B cell (primary cell): ENCODE measurements at regions not wholly inside any gene's neighbourhood (a gene's known extent, or its start where the extent isn't known, plus 50 kb on each side); places are given as distances from the start of the nearest gene placed in this dataset.

ENCODE experiments used
- EZH2 ChIP-seq: IDR thresholded peaks from 2 replicates; pipeline ENCODE4 v1.6.1; 2012; ENCODE audit warnings: borderline replicate concordance, low read depth, mild to moderate bottlenecking, moderate library complexity, low read length; ENCODE audit not compliant: insufficient read depth, poor library complexity, severe bottlenecking
- TF ChIP-seq, protein P1 (sequence below): fragments of 200-600 bp; IDR thresholded peaks from one replicate; pipeline ENCODE4 v1.8.0; 2022; ENCODE audit warnings: antibody characterized with exemption, mild to moderate bottlenecking

DNA sequence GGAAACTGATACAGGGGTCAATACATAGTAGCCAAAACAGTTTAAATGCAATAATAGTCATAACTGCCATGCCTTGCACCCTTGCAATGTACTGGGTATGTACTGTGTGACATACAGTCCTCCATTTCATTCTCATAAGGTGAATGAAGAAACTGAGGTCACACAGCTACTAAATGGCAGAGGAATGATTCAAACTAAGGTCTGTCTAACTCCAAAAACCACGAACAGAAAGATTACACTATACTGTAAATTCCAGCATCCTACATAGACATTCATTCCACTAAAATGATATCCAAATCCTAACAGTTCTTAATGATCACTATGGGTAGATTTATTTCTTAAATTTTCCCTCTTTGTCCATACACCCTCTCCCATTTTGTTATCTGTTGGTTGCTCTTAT is 238.1 kb upstream of the SERP2 start:
- TF ChIP-seq, protein P1, sequence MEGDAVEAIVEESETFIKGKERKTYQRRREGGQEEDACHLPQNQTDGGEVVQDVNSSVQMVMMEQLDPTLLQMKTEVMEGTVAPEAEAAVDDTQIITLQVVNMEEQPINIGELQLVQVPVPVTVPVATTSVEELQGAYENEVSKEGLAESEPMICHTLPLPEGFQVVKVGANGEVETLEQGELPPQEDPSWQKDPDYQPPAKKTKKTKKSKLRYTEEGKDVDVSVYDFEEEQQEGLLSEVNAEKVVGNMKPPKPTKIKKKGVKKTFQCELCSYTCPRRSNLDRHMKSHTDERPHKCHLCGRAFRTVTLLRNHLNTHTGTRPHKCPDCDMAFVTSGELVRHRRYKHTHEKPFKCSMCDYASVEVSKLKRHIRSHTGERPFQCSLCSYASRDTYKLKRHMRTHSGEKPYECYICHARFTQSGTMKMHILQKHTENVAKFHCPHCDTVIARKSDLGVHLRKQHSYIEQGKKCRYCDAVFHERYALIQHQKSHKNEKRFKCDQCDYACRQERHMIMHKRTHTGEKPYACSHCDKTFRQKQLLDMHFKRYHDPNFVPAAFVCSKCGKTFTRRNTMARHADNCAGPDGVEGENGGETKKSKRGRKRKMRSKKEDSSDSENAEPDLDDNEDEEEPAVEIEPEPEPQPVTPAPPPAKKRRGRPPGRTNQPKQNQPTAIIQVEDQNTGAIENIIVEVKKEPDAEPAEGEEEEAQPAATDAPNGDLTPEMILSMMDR: no peak
- no peak for TF ChIP-seq EZH2
